Activated CD8-positive, alpha-beta T cell treated with anti-CD3 and anti-CD28 coated beads for 36 hours (primary cell): ENCODE measurements at regions not wholly inside any gene's neighbourhood (a gene's known extent, or its start where the extent isn't known, plus 50 kb on each side); places are given as distances from the start of the nearest gene placed in this dataset.

Experiments
- ATAC-seq: fragments of 200-7000 bp; cut with Tn5 transposase; one replicate; pipeline ENCODE4 v1.10.0; 2021; ENCODE audit warnings: mild to moderate bottlenecking, moderate library complexity
- CTCF ChIA-PET: fragments of 350-600 bp; sonication (Branson Sonifier 250); formaldehyde crosslinking; loops from one replicate; lab custom pipeline; 2021; ENCODE audit warnings: antibody characterized with exemption; lab: Charles Lee
- POLR2A ChIA-PET: fragments of 350-600 bp; sonication (Branson Sonifier 250); formaldehyde crosslinking; loops from one replicate; lab custom pipeline; 2021; ENCODE audit warnings: antibody characterized with exemption; lab: Charles Lee
- DNase-seq: peaks from one replicate; pipeline ENCODE4 v3.0.0-alpha.2; 2020
- H3K27ac Mint-ChIP-seq: one replicate; pipeline ENCODE4 v1.8.0; 2021; ENCODE audit warnings: mild to moderate bottlenecking, mixed read lengths
- H3K27me3 Mint-ChIP-seq: one replicate; pipeline ENCODE4 v1.8.0; 2021; ENCODE audit warnings: mixed read lengths
- H3K36me3 Mint-ChIP-seq: one replicate; pipeline ENCODE4 v1.8.0; 2021; ENCODE audit warnings: low read depth, mixed read lengths
- H3K4me1 Mint-ChIP-seq: one replicate; pipeline ENCODE4 v1.8.0; 2021; ENCODE audit warnings: low read depth, mixed read lengths
- H3K4me3 Mint-ChIP-seq: one replicate; pipeline ENCODE4 v1.8.0; 2021; ENCODE audit warnings: mild to moderate bottlenecking, moderate library complexity, mixed read lengths
- H3K9me3 Mint-ChIP-seq: one replicate; pipeline ENCODE4 v1.8.0; 2021; ENCODE audit warnings: mixed read lengths
- intact Hi-C: fragments of 100-400 bp; cut with micrococcal nuclease; formaldehyde crosslinking; loops from one replicate; pipeline ENCODE4 v1.10.0; 2022
- TF ChIP-seq, protein P1 (sequence below): fragments of 200-600 bp; IDR thresholded peaks from one replicate; pipeline ENCODE4 v1.8.0; 2022; ENCODE audit warnings: antibody characterized with exemption, mild to moderate bottlenecking

DNA sequence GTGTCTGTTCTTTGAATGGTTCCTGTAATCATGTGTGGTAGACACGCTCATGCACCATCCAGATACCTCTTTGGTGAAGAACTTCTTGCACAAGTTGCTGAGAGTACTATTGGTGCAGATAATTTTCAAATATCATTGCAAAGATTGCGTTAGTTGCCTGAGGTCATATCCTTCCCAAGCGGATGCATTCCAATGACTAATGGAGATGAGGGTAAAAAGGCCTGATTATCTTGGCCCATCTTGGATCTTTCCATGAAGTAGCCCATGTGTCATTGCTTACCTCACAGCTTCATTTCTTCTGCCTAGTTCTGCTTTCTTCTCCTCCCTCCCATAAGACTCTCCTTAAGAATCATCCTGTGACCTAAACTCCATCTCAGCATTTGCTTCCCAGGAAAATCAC is 384.9 kb upstream of the CNKSR2 start:
- no peak for DNase-seq
- Mint-ChIP-seq H3K9me3 (no peaks in the 10 kb centered on the region), H3K4me1 (no peaks in the 10 kb centered on the region), H3K36me3 (no peaks in the 10 kb centered on the region), H3K4me3 (no peak overlapping the region), H3K27ac (no peak overlapping the region), H3K27me3 (no peaks in the 10 kb centered on the region)
- TF ChIP-seq, protein P1, sequence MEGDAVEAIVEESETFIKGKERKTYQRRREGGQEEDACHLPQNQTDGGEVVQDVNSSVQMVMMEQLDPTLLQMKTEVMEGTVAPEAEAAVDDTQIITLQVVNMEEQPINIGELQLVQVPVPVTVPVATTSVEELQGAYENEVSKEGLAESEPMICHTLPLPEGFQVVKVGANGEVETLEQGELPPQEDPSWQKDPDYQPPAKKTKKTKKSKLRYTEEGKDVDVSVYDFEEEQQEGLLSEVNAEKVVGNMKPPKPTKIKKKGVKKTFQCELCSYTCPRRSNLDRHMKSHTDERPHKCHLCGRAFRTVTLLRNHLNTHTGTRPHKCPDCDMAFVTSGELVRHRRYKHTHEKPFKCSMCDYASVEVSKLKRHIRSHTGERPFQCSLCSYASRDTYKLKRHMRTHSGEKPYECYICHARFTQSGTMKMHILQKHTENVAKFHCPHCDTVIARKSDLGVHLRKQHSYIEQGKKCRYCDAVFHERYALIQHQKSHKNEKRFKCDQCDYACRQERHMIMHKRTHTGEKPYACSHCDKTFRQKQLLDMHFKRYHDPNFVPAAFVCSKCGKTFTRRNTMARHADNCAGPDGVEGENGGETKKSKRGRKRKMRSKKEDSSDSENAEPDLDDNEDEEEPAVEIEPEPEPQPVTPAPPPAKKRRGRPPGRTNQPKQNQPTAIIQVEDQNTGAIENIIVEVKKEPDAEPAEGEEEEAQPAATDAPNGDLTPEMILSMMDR, result no peak
- ChIA-PET POLR2A (no interaction called here), CTCF (no interaction called here)
- no peak for ATAC-seq
- intact Hi-C loops, result no loop called here

DNA sequence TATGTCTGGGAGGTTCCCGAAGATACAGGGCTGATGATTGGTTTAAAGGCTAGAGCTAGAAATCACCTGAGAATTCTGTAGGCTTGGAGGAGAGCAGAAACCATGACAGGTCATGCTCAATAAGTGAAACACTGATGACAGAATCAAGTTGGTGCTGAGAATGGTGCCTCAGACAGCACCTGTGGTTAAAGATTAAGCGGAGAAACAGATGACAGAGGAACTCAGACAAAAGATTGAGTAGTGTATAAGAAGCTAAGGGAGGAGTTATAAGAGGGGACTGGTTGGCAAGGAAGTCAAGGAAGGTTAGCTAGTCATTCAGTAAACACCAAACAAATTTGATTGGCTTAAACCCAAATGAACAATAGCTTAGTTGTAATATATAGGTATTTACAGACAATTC is 385.4 kb upstream of the CNKSR2 start:
- Mint-ChIP-seq H3K27ac (no peak overlapping the region), H3K27me3 (no peaks in the 10 kb centered on the region), H3K36me3 (no peaks in the 10 kb centered on the region), H3K4me1 (no peaks in the 10 kb centered on the region), H3K4me3 (no peak overlapping the region), H3K9me3 (no peaks in the 10 kb centered on the region)
- POLR2A ChIA-PET, result no interaction called here
- CTCF ChIA-PET, result no interaction called here
- intact Hi-C loops, result no loop called here
- ATAC-seq (no peak), DNase-seq (no peak)
- TF ChIP-seq, protein P1, result no peak

DNA sequence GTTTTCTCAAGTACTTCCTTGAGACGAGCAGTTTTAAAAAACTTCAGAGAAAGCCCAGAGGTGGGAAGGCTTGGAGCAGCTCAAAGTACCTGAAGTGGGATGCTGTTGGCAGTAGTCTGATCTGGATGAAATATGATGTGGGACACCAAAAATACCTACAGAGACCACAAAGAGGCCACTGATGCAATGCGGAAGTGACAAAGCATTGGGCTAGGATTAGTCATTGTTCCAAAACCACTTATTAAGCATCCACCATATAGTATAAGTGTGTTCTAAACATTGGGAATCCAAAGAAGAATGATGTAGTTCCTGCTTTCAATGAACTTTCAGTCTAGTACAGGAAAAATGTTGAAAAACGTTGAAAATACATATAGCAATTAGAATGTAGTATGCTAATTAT is 386.1 kb upstream of the CNKSR2 start:
- no peak for ATAC-seq
- DNase-seq, result no peak
- TF ChIP-seq, protein P1, result no peak
- ChIA-PET CTCF (no interaction called here), POLR2A (no interaction called here)
- H3K27ac Mint-ChIP-seq, result no peak overlapping the region
- intact Hi-C loops, result no loop called here
- H3K4me1 Mint-ChIP-seq, result no peaks in the 10 kb centered on the region
- H3K36me3 Mint-ChIP-seq, result no peaks in the 10 kb centered on the region
- H3K27me3 Mint-ChIP-seq, result no peaks in the 10 kb centered on the region
- H3K9me3 Mint-ChIP-seq, result no peaks in the 10 kb centered on the region
- no peak overlapping the region for H3K4me3 Mint-ChIP-seq

DNA sequence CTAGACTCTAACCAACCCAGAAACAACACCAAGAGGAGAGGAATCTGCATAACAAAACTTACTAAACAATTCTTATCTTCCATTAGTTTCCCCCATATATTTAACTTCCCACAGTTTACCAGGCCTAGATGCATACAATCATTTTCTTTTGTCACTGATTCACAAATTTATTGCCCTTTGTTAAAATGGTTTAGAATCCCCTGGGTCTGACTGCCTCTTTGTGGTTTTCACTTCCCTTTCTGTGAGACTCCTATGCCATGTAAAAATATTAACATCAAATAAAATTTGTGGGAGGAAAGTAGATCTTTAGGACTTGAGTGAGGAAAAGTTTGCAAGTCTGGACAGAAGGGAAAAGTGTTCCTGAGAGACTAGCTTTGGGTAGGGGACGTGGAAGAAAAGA is 393.8 kb upstream of the CNKSR2 start:
- intact Hi-C loops, result no loop called here
- no peaks in the 10 kb centered on the region for H3K4me1 Mint-ChIP-seq
- no peaks in the 10 kb centered on the region for H3K27me3 Mint-ChIP-seq
- ChIA-PET CTCF (no interaction called here), POLR2A (no interaction called here)
- no peak for ATAC-seq
- no peak overlapping the region for H3K4me3 Mint-ChIP-seq
- no peak overlapping the region for H3K27ac Mint-ChIP-seq
- H3K9me3 Mint-ChIP-seq, result no peaks in the 10 kb centered on the region
- DNase-seq, result no peak
- TF ChIP-seq, protein P1, result no peak
- no peaks in the 10 kb centered on the region for H3K36me3 Mint-ChIP-seq

DNA sequence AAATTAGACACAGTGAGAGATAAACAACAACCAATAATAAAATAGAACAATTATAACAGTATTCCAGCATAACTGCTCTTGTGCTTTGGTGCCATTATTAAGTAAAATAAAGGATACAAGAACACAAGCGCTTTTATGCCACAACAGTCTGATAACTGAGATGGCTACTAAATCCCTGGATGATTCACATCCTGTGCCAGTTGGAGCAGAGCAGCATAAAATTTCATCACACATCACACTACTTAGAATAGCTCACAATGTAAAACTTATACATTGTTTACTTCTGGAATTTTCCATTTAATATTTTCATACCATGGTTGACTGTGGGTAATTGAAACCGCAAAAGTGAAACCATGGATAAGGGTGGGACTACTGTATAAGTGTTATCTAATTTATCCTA is 399.9 kb upstream of the CNKSR2 start:
- no peak for DNase-seq
- H3K27me3 Mint-ChIP-seq, result no peaks in the 10 kb centered on the region
- H3K4me1 Mint-ChIP-seq, result no peaks in the 10 kb centered on the region
- intact Hi-C loops, result no loop called here
- H3K27ac Mint-ChIP-seq, result no peak overlapping the region
- ATAC-seq, result no peak
- no peaks in the 10 kb centered on the region for H3K36me3 Mint-ChIP-seq
- H3K4me3 Mint-ChIP-seq, result no peak overlapping the region
- no peaks in the 10 kb centered on the region for H3K9me3 Mint-ChIP-seq
- TF ChIP-seq, protein P1, result no peak
- CTCF ChIA-PET, result no interaction called here
- POLR2A ChIA-PET, result no interaction called here
